ENCODE measurements at regions not wholly inside any gene's neighbourhood (a gene's known extent, or its start where the extent isn't known, plus 50 kb on each side); places are given as distances from the start of the nearest gene placed in this dataset.
"Not testable (repeated sequence)": the region's sequence is repeated elsewhere in the genome, so short reads cannot be mapped to it uniquely, and the experiment has no call there.

DNA sequence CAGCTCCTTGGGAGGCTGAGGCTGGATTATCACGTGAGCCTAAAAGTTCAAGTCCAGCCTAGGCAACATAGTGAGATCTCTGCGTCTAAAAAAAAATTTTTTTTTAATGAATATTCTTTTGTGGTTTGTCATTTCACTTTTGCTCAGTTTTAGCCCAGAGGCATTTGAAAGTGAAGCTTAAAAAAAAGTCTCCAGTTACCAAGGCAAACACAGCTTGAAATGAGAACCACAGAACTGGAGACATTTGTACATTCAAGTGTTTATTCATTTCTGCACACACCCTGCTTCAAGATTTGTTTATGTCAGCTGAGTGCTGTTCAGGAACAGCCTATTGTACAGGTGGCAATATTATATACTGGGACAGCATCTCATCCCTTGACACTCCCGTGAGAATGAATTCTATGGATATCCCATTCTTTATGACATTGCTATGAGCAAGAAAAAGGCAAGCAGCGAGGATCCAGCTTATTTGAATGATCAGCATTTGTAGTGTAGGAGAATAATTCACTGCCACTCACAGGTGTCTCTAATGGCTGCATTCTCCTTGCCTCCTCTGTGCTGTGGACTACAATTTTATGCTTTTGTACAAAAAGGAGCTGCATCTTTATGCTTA is 444.8 kb upstream of the GRM7 start:
- H3K27ac ChIP-seq: no peak overlapping the region
- no peak for DNase-seq (ENCODE audit: low spot score)
- TF ChIP-seq, protein P1, sequence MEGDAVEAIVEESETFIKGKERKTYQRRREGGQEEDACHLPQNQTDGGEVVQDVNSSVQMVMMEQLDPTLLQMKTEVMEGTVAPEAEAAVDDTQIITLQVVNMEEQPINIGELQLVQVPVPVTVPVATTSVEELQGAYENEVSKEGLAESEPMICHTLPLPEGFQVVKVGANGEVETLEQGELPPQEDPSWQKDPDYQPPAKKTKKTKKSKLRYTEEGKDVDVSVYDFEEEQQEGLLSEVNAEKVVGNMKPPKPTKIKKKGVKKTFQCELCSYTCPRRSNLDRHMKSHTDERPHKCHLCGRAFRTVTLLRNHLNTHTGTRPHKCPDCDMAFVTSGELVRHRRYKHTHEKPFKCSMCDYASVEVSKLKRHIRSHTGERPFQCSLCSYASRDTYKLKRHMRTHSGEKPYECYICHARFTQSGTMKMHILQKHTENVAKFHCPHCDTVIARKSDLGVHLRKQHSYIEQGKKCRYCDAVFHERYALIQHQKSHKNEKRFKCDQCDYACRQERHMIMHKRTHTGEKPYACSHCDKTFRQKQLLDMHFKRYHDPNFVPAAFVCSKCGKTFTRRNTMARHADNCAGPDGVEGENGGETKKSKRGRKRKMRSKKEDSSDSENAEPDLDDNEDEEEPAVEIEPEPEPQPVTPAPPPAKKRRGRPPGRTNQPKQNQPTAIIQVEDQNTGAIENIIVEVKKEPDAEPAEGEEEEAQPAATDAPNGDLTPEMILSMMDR (IDR thresholded peaks at IDR 0.05): no peak
- H3K4me3 ChIP-seq: no peak overlapping the region

DNA sequence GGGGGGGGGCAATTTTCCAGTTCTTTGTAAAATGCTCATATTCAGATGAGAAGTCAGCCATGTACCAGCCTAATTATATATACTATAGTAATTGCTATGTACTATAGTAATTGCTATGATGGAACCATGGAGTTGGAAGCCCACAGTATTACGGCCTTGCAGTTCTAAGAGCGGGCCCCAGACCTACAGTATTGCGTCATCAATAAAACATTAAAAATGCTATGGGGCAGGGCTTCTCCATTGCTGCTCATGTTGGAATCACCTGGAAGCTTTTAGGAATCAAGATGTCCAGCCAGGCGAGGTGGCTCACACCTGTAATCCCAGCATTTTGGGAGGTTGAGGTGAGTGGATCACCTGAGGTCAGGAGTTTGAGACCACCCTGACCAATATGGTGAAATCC is 443.7 kb upstream of the GRM7 start:
- TF ChIP-seq, protein P1 (IDR thresholded peaks at IDR 0.05): no peak
- Histone ChIP-seq H3K4me3 (no peak overlapping the region), H3K27ac (no peak overlapping the region)
- DNase-seq (ENCODE audit: low spot score): no peak

DNA sequence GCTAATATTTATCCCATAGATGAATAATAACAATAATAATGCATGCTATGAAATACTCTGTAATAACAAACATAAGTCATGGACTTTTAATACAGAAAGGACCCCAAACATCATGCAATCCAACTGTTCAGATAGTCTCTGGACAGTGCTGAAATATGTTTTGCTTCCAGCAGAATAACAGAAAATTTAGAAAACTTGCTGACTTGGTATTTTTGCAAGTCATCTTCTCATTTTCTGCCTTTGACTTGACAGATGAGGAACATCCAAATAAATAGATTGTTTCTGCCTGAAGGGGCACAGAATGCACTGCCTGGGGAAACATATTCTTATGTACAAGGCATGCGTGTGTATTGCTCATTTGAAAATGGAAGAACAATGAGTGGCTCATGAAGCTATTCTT is 442.4 kb upstream of the GRM7 start:
- H3K27ac ChIP-seq: no peak overlapping the region
- no peak for DNase-seq (ENCODE audit: low spot score)
- no peak overlapping the region for H3K4me3 ChIP-seq
- TF ChIP-seq, protein P1 (IDR thresholded peaks at IDR 0.05): no peak

DNA sequence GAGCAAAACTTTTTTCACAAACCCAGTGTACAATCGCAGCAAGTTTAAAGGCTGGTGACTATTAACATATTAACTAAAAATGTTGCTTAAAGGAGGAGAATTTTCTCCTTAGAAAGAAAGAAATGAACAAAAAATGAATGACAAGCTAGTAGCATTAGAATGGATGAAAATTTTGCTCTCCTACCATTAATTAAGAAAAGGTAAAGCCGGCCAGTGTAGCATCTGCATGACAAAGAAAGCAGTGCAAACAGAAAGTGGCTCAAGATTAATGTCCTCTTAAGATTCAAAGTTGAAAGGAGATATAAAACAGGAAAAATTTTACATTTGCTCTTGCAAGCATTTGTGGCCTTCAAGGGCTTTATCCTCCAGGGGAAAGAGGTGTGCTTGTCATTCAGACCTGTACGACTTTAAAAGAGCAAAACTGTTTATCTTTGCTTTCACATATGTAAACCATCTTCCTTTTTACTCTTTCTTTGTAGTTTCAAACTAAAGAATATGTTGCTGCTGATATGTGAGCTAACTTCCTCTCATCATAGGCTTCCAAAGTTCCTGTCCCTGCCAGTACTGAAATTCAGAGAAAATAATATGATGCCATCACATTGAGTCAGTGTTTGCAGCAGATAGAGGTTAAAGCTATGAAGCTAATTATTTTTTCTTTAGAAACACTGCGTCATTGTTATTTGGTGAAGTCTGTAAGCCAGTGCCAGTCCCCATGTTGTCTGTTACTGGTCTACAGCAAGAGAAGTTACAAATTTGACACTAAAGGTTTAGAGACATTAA is 439.1 kb upstream of the GRM7 start:
- DNase-seq (ENCODE audit: low spot score): no peak
- Histone ChIP-seq H3K4me3 (no peak overlapping the region), H3K27ac (no peak overlapping the region)
- TF ChIP-seq, protein P1 (IDR thresholded peaks at IDR 0.05): no peak

GRCh38 chr3:6425289-6425820 is 435.6 kb upstream of the GRM7 start:
- no peak overlapping the region for H3K27ac ChIP-seq
- no peak for DNase-seq (ENCODE audit: low spot score)
- H3K4me3 ChIP-seq: no peak overlapping the region
- TF ChIP-seq, protein P1 (IDR thresholded peaks at IDR 0.05): no peak

- DNase-seq (ENCODE audit: low spot score); H3K4me3 ChIP-seq; H3K27ac ChIP-seq: not testable (repeated sequence)
Measured at GRCh38 chr3:6428276-6428675, 432.6 kb upstream of the GRM7 start.

GRCh38 chr3:6435951-6436350 is 425.0 kb upstream of the GRM7 start:
- Histone ChIP-seq H3K27ac (no peak overlapping the region), H3K4me3 (no peak overlapping the region)
- DNase-seq (ENCODE audit: low spot score): no peak
- TF ChIP-seq, protein P1 (IDR thresholded peaks at IDR 0.05): no peak

All from coronary artery (tissue), 2 donors.